ENCODE measurements at regions not wholly inside any gene's neighbourhood (a gene's known extent, or its start where the extent isn't known, plus 50 kb on each side); places are given as distances from the start of the nearest gene placed in this dataset.
A peak's percentile ranks its signal among the peaks of the same experiment; 100 is the strongest.

DNA sequence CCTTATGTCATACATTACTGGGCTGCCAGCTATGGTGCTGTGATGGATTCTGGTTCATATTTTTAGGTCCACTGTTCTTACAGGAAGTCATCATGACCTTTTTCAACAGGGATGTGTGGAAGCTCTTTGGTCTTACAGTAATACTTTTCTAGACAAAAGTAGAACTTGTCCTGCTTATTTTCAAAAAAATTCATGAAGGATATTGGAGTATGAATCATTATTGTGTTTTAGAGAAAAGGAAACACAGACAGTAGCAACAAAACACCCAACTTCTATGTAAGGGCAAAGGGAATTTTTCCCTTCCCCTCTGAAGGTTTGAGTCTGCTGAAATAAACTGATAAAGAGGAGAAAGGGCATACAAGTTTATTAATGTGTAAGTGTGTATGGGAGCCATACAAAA, 54.7 kb upstream of the FAM9C start:
- peak in 1 of 2 donors; percentile 21 for DNase-seq

DNA sequence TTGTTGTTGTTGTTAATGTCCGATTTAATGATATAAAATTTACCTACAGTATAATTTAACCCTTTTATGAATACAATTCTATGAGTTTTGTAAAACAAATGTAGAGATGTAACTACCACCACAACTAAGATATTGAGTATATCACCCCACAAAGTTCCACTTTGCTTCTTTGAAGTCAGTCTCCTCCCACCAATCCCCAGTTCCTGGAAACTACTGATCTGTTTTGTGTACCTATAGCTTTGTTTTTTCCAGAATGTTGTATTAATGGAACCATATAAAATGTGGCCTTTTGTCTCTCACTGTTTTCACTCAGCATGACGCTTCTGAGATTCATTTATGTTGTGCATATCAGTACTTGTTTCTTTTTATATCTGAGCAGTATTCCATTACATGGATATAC, 52.3 kb upstream of the FAM9C start:
- DNase-seq: no peak

DNA sequence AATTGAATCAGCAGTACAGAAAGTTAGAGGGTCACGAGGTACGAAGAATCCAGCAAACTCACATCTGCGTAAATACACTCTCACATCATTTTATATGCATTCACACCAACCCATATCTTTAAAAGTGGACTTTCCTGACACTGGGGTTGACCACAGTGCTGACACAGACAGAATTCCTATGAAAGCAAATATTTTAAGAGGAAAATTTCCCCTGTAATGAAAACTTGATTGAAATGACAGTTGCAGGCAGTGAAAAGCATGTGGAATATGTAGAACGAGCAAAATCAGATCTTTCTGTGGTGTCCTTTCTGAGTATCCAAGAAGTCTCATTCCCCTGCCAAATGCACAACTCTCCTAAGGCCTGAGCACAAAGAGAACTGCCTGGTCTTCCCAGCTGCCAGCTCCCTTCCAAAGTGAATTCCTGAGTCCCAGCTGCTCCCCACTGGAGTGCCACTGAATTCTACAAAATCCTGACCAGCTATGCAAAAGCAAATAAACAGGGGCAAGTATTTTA, 50.5 kb upstream of the FAM9C start:
- no peak for DNase-seq

DNA sequence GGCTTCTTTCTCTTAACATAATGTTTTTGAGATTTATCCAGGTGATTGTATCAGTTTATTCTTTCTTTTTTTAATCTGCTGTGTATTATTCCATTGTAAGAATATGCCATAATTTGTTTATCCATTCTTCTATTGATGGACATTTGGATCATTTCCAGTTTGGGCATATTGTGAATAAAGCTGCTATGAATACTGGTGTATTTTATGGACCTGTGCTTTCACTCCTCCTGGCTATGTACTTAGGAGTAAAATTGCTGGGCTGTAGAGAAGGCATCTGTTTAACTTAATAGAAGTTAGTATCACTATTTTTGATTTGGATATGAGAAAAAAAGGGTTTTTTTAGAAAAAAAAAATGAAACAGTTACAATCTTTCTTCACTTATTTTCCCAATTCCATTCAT, 50.0 kb upstream of the FAM9C start:
- no peak for DNase-seq
